Central memory CD8-positive, alpha-beta T cell (primary cell): ENCODE measurements at regions not wholly inside any gene's neighbourhood (a gene's known extent, or its start where the extent isn't known, plus 50 kb on each side); places are given as distances from the start of the nearest gene placed in this dataset.

Experiments
- ATAC-seq: fragments of 150-1000 bp; cut with Tn5 transposase; replicated peaks from 2 replicates; pipeline ENCODE4 v1.10.0; 2022; ENCODE audit warnings: mild to moderate bottlenecking, moderate FRiP score, moderate number of reproducible peaks; ENCODE audit not compliant: poor library complexity, severe bottlenecking; ENCODE audit errors: extremely low read depth
- DNase-seq, 2 donors: peaks; one replicate each; pipeline ENCODE4 v3.0.0; 2021; ENCODE audit warnings: low spot score in 2 of 2
- H3K27ac Mint-ChIP-seq: one replicate; pipeline ENCODE4 v1.8.0; 2022; ENCODE audit warnings: low read depth, mild to moderate bottlenecking, moderate library complexity, mixed read lengths
- H3K27me3 Mint-ChIP-seq: one replicate; pipeline ENCODE4 v1.8.0; 2022; ENCODE audit warnings: mixed read lengths
- H3K36me3 Mint-ChIP-seq: one replicate; pipeline ENCODE4 v1.8.0; 2022; ENCODE audit warnings: mild to moderate bottlenecking, moderate library complexity, mixed read lengths; ENCODE audit not compliant: insufficient read depth
- H3K4me1 Mint-ChIP-seq: one replicate; pipeline ENCODE4 v1.8.0; 2022; ENCODE audit warnings: mixed read lengths
- H3K4me3 Mint-ChIP-seq: one replicate; pipeline ENCODE4 v1.8.0; 2022; ENCODE audit warnings: mild to moderate bottlenecking, moderate library complexity, mixed read lengths
- H3K9me3 Mint-ChIP-seq: one replicate; pipeline ENCODE4 v1.8.0; 2022; ENCODE audit warnings: mixed read lengths

DNA sequence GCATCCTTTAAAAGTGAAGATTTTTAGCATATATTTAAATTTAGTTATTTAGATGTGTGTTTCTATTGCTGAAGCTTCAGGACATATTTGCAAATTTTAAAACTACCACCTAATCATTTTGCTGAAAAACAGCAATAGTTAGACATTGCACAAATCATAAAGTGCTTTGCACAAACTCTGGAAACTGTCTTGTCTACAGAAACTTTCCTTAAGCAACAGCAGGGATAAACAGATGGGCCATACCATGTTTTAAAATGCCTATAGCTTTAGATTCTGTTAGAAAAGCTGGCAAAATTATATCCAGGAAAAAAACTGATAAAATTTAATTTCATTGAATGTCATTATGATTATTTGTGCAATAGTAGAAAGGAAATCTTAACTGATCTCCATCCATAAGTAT, 1313.9 kb upstream of the ACVR2A start:
- no peak for ATAC-seq
- Mint-ChIP-seq H3K36me3 (no peaks in the 10 kb centered on the region), H3K4me1 (no peaks in the 10 kb centered on the region), H3K27me3 (no peaks in the 10 kb centered on the region), H3K27ac (no peak overlapping the region), H3K9me3 (no peaks in the 10 kb centered on the region), H3K4me3 (no peak overlapping the region)
- DNase-seq: no peak

DNA sequence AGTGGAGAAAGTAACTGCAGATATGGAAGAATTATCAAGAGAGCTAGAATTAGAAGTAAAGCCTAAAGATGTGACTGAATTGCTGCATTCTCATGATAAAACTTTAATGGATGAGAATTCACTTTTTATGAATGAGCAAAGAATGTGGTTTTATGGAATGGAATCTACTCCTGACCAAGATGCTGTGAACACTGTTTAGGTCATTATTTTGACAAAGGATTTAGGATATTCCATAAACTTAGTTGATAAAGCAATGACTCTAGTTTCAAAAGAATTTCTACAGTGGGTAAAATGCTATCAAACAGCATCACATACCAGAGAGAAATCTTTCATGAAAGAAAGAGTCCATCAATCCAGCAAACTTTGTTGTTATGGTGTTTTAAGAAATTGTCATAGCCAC, 1317.7 kb upstream of the ACVR2A start:
- ATAC-seq (no peak), DNase-seq (no peak)
- H3K9me3 Mint-ChIP-seq: no peaks in the 10 kb centered on the region
- no peak overlapping the region for H3K4me3 Mint-ChIP-seq
- H3K36me3 Mint-ChIP-seq: no peaks in the 10 kb centered on the region
- H3K4me1 Mint-ChIP-seq: no peaks in the 10 kb centered on the region
- no peaks in the 10 kb centered on the region for H3K27me3 Mint-ChIP-seq
- H3K27ac Mint-ChIP-seq: no peak overlapping the region

DNA sequence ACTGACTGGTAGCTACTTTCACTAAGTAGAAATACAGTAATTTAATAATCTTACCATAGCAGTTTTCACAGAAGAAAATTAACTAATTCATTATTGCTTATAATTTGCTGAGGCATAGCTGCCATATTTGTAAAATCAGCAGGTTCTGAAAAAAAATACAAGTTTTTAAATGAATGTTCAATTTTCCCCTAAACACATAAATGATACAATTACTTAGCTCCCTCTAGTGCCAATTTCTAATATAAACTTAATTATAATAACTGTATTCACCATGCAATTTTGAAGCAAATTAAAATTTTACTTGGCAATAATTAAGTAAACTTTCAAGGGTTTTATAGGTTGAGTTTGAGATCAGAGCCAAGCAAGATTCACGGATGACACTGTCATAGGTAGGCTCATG, 1321.6 kb upstream of the ACVR2A start:
- DNase-seq (no peak), ATAC-seq (no peak)
- Mint-ChIP-seq H3K27ac (no peak overlapping the region), H3K4me3 (no peak overlapping the region), H3K4me1 (no peaks in the 10 kb centered on the region), H3K9me3 (no peaks in the 10 kb centered on the region), H3K36me3 (no peaks in the 10 kb centered on the region), H3K27me3 (no peaks in the 10 kb centered on the region)

DNA sequence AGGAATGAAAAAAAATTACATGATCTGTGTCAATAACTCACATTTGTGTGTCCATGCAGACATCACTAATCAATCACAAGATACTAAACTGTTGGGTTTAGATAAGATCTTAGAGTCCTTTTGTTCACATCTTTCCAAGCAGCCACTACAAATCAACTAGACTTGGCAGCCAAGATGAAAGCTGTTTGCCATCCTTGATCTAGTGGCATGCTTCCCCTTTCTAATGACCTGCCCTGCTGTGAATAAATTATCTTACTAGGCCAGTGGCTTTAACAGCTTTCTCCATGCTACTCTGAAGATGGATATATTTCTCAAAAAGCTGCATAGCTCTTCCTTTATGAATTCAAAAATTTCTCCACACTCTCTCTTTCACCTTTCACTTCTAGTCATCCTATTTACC, 1338.0 kb upstream of the ACVR2A start:
- DNase-seq (no peak), ATAC-seq (no peak)
- no peaks in the 10 kb centered on the region for H3K27me3 Mint-ChIP-seq
- H3K9me3 Mint-ChIP-seq: peaks cover 9% of the 10 kb centered on the region
- no peaks in the 10 kb centered on the region for H3K36me3 Mint-ChIP-seq
- H3K4me1 Mint-ChIP-seq: no peaks in the 10 kb centered on the region
- no peak overlapping the region for H3K27ac Mint-ChIP-seq
- H3K4me3 Mint-ChIP-seq: no peak overlapping the region

DNA sequence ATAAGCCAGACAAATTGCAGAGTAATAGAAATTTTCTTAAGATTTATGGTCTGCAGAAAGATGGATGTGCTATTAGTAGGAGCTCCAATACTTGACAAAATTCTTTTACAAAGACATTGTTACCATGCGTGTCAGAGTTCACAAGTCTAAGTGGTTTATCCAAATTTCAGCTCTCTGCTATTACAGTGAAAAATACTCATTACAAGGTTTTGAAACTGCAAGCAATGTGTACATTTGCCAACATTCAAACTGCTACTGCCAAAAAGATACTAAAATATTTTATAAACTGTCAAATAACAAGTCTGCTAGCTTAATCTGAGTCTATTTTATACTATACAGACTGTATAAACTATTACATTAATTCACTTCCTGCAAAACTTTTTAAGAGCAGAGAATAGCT, 1341.5 kb upstream of the ACVR2A start:
- ATAC-seq (no peak), DNase-seq (no peak)
- no peak overlapping the region for H3K27ac Mint-ChIP-seq

DNA sequence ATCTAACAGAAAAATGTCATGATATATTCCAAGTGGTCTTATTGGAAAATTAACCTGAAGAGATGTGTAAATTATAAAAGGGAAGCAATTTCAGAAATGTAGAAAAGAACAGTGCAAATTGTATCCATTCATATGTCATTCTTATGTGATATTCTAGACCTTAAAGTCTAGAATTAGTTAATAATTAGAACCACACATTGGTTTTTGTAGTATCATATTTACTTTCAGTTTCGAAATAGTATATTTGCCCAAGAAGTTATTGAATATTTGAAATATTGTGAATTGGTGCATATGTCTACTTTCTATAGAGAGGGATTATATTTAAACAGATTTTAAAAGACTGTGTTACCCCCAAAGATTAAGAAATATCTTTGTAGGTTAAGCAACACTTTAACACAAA, 1348.6 kb upstream of the ACVR2A start:
- no peaks in the 10 kb centered on the region for H3K36me3 Mint-ChIP-seq
- no peaks in the 10 kb centered on the region for H3K27me3 Mint-ChIP-seq
- H3K4me1 Mint-ChIP-seq: no peaks in the 10 kb centered on the region
- H3K4me3 Mint-ChIP-seq: no peak overlapping the region
- H3K27ac Mint-ChIP-seq: no peak overlapping the region
- DNase-seq: no peak
- ATAC-seq: no peak
- peaks cover 8% of the 10 kb centered on the region for H3K9me3 Mint-ChIP-seq

More for the DNA sequence above, 1341.5 kb upstream of the ACVR2A start:
- no peaks in the 10 kb centered on the region for H3K4me1 Mint-ChIP-seq
- no peaks in the 10 kb centered on the region for H3K27me3 Mint-ChIP-seq
- H3K36me3 Mint-ChIP-seq: no peaks in the 10 kb centered on the region
- H3K4me3 Mint-ChIP-seq: no peak overlapping the region
- peaks cover 9% of the 10 kb centered on the region for H3K9me3 Mint-ChIP-seq

DNA sequence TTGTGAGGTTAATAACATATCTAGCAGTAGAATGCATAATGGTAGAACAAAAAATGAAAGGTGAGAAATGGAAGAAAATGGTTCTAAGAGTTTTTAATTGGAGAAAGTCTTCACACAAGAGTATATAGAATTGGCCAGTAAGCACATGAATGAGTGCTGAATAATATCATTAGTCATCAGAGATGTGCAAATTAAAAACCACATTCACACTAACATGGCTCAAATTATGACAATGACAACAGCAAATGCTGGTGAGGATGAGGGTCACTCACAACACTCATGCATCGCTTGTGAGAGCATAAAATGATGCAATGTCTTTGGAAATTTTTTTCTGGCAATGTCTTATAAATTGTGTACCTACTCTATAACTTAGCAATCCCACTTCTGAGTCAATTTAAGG, 1355.4 kb upstream of the ACVR2A start:
- H3K27me3 Mint-ChIP-seq: no peaks in the 10 kb centered on the region
- no peak overlapping the region for H3K4me3 Mint-ChIP-seq
- H3K4me1 Mint-ChIP-seq: no peaks in the 10 kb centered on the region
- no peaks in the 10 kb centered on the region for H3K36me3 Mint-ChIP-seq
- peaks cover 6% of the 10 kb centered on the region for H3K9me3 Mint-ChIP-seq
- no peak for ATAC-seq
- H3K27ac Mint-ChIP-seq: no peak overlapping the region
- no peak for DNase-seq

DNA sequence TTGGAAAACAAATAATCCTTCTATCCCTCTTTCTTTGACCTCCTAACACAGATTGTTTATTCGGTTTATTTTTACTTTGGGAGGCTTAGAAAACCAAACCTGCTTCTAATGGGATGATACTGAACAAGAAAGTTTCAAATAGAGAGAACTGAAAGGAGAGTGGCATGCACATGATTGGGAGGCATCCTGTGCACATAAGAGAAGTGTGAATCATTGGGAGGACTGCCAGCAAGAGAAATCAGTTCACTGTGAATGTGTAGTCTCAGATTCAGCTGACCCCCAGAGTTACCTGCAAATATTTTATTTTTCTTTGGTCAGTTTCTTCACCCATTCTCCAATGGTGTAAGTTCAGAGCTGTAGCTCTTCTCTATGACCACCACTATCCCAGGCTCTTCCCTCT, 1363.2 kb upstream of the ACVR2A start:
- H3K4me3 Mint-ChIP-seq: no peak overlapping the region
- ATAC-seq (no peak), DNase-seq (no peak)
- no peaks in the 10 kb centered on the region for H3K27me3 Mint-ChIP-seq
- no peaks in the 10 kb centered on the region for H3K36me3 Mint-ChIP-seq
- peaks cover 5% of the 10 kb centered on the region for H3K9me3 Mint-ChIP-seq
- H3K27ac Mint-ChIP-seq: no peak overlapping the region
- H3K4me1 Mint-ChIP-seq: no peaks in the 10 kb centered on the region

DNA sequence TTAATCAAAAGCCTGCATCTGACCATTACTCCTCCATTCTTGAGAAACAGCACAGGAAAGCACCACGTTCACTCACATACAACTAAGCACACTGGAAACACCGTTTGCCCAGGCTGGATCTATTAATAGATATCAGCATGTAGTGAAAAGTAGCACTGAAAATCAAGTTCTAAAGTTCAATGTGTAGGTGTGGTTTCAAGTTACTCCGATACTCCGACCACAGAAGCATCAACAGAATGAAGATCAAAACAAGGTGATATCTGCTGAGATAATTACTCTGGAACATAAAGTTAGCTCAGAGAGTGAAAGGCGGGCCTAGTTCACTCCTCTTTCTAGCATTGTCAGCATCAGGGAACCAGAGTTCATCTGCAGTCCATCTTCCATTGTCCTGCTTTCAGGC, 1367.4 kb upstream of the ACVR2A start:
- no peaks in the 10 kb centered on the region for H3K4me1 Mint-ChIP-seq
- no peak overlapping the region for H3K4me3 Mint-ChIP-seq
- peaks cover 5% of the 10 kb centered on the region for H3K9me3 Mint-ChIP-seq
- no peaks in the 10 kb centered on the region for H3K27me3 Mint-ChIP-seq
- ATAC-seq (no peak), DNase-seq (no peak)
- no peaks in the 10 kb centered on the region for H3K36me3 Mint-ChIP-seq
- H3K27ac Mint-ChIP-seq: no peak overlapping the region

DNA sequence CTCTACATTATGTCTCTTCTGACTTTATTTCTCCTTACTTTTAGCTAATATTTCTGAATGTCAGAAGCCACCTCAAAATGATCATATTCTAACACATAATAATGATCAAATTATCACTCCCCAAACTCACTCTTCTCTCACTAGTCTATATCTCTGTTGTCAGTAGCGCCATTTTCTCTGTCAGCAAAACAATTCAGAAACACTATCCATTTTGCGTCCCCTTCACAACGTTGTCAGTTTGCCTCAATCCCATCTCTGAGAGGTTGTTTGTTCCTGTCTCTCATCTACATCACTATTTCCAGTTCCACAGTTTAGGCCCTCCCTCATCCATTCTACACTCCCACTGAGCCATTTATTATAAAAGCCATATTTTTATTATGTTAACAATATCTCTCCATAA, 1376.3 kb upstream of the ACVR2A start:
- no peak for ATAC-seq
- no peaks in the 10 kb centered on the region for H3K27me3 Mint-ChIP-seq
- H3K9me3 Mint-ChIP-seq: peaks cover 23% of the 10 kb centered on the region
- no peaks in the 10 kb centered on the region for H3K4me1 Mint-ChIP-seq
- no peak overlapping the region for H3K4me3 Mint-ChIP-seq
- no peaks in the 10 kb centered on the region for H3K36me3 Mint-ChIP-seq
- no peak for DNase-seq
- no peak overlapping the region for H3K27ac Mint-ChIP-seq

DNA sequence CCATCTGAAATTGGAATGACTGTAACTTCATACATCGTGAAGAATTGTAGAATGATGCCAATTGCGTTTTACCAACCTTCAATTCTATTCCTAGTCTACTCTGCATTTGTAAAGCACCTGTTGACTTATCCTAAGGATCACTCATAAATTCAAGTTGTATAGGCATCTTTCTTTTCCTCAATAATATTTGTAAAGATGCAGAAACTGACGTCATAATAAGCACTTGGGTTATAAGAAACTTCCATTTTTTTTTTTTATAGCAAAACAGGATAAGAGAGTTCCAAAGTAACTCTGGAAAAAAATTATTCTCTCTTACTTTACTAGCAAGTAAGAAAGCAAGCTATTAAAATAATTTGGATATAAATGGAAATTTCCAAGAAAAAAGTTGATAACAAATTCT, 1377.4 kb upstream of the ACVR2A start:
- DNase-seq (no peak), ATAC-seq (no peak)
- no peaks in the 10 kb centered on the region for H3K4me1 Mint-ChIP-seq
- no peak overlapping the region for H3K27ac Mint-ChIP-seq
- H3K9me3 Mint-ChIP-seq: peaks cover 28% of the 10 kb centered on the region
- no peaks in the 10 kb centered on the region for H3K36me3 Mint-ChIP-seq
- H3K4me3 Mint-ChIP-seq: no peak overlapping the region
- H3K27me3 Mint-ChIP-seq: no peaks in the 10 kb centered on the region

DNA sequence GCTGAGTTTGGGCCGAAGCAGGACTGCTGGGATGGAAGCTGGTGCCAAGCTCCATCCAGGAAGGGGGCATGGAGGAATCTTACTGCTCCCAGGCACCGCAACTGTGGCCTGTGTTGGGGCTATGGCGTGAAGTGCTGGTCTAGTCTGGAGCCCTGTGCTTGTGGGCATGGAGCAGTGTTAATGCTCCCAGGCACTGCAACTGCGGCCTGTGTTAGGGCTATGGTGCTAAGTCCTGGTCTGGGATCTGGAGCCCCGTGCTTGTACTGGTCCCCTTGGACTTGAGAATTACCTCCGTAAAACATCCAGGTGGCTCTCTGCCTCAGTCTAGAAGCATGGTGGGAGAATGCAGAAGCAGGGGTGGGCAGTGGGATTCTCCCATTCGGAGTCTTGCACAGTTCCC, 1379.4 kb upstream of the ACVR2A start:
- H3K9me3 Mint-ChIP-seq: peaks cover 41% of the 10 kb centered on the region
- peaks cover 1% of the 10 kb centered on the region for H3K36me3 Mint-ChIP-seq
- H3K27me3 Mint-ChIP-seq: no peaks in the 10 kb centered on the region
- H3K27ac Mint-ChIP-seq: no peak overlapping the region
- DNase-seq: no peak
- H3K4me1 Mint-ChIP-seq: no peaks in the 10 kb centered on the region
- ATAC-seq: no peak
- H3K4me3 Mint-ChIP-seq: no peak overlapping the region

DNA sequence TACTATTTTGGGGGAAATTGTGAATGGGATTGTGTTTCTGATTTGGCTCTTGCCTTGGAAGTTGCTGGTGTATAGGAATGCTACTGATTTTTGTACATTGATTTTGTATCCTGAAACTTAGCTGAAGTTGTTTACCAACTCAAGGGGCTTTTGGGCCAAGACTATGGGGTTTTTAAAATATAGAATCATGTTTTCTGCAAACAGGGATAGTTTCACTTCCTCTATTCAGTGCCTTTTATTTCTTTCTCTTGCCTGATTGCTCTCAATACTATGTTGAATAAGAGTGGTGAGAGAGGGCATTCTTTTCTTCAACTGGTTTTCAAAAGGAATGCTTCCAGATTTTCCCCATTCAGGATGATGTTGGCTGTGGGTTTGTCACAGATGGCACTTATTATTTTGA, 1383.8 kb upstream of the ACVR2A start:
- DNase-seq (no peak), ATAC-seq (no peak)
- no peaks in the 10 kb centered on the region for H3K4me1 Mint-ChIP-seq
- H3K27ac Mint-ChIP-seq: no peak overlapping the region
- H3K4me3 Mint-ChIP-seq: no peak overlapping the region
- peaks cover 3% of the 10 kb centered on the region for H3K36me3 Mint-ChIP-seq
- no peaks in the 10 kb centered on the region for H3K27me3 Mint-ChIP-seq
- H3K9me3 Mint-ChIP-seq: peaks cover 37% of the 10 kb centered on the region

DNA sequence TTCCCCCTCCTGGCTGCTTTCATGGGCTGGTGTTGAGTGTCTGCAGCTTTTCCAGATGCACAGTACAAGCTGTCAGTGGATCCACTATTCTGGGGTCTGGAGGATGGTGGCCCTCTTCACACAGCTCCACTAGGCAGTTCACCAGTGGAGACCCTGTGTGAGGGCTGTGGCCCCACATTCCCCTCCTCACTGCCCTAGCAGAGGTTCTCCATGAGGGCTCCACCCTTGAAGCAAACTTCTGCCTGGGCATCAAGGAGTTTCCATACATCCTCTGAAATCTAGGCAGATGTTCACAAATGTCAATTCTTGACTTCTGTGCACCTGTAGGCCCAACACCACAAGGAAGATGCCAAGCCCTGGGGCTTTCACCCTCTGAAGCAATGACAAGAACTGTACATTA, 1386.2 kb upstream of the ACVR2A start:
- Mint-ChIP-seq H3K27ac (no peak overlapping the region), H3K4me3 (no peak overlapping the region), H3K4me1 (no peaks in the 10 kb centered on the region), H3K36me3 (peaks cover 3% of the 10 kb centered on the region), H3K9me3 (peaks cover 23% of the 10 kb centered on the region), H3K27me3 (no peaks in the 10 kb centered on the region)
- DNase-seq: no peak
- ATAC-seq: no peak
